HG02759 (cell line): ENCODE measurements at regions not wholly inside any gene's neighbourhood (a gene's known extent, or its start where the extent isn't known, plus 50 kb on each side); places are given as distances from the start of the nearest gene placed in this dataset.

Experiments
- ATAC-seq: cut with Tn5 transposase; IDR thresholded peaks from one replicate; pipeline ENCODE4 v1.9.1; 2021; ENCODE audit warnings: mild to moderate bottlenecking, moderate library complexity; ENCODE audit not compliant: unreplicated experiment

GRCh38 chr11:26076233-26076990, 255.5 kb upstream of the ANO3 start:
- ATAC-seq = no peak

GRCh38 chr11:26078231-26078821, 253.6 kb upstream of the ANO3 start:
- ATAC-seq = peak; percentile 66

GRCh38 chr11:26084313-26084712, 247.6 kb upstream of the ANO3 start:
- ATAC-seq = no peak

GRCh38 chr11:26086028-26086427, 245.9 kb upstream of the ANO3 start:
- ATAC-seq = no peak

- ATAC-seq = peak; percentile 95
Observed at GRCh38 chr11:26087120-26087935, 244.6 kb upstream of the ANO3 start.

- ATAC-seq = no peak
Observed at GRCh38 chr11:26088391-26088790, 243.5 kb upstream of the ANO3 start.

- ATAC-seq = no peak
Observed at GRCh38 chr11:26090651-26091050, 241.3 kb upstream of the ANO3 start.

- no peak for ATAC-seq
Observed at GRCh38 chr11:26093206-26093605, 238.7 kb upstream of the ANO3 start.

- no peak for ATAC-seq
Observed at GRCh38 chr11:26095340-26095739, 236.6 kb upstream of the ANO3 start.

- no peak for ATAC-seq
Observed at GRCh38 chr11:26096451-26096850, 235.5 kb upstream of the ANO3 start.

GRCh38 chr11:26102325-26102724, 229.6 kb upstream of the ANO3 start:
- ATAC-seq = no peak

GRCh38 chr11:26105762-26106423, 226.0 kb upstream of the ANO3 start:
- ATAC-seq = peak; percentile 49

- no peak for ATAC-seq
Observed at GRCh38 chr11:26106726-26107125, 225.2 kb upstream of the ANO3 start.

- no peak for ATAC-seq
Observed at GRCh38 chr11:26109658-26110368, 222.1 kb upstream of the ANO3 start.

- no peak for ATAC-seq
Observed at GRCh38 chr11:26112264-26112663, 219.7 kb upstream of the ANO3 start.

GRCh38 chr11:26121466-26121865, 210.5 kb upstream of the ANO3 start:
- ATAC-seq = no peak

GRCh38 chr11:26126741-26127140, 205.2 kb upstream of the ANO3 start:
- no peak for ATAC-seq

- ATAC-seq = no peak
Observed at GRCh38 chr11:26127336-26127735, 204.6 kb upstream of the ANO3 start.

- ATAC-seq = no peak
Observed at GRCh38 chr11:26131406-26131805, 200.5 kb upstream of the ANO3 start.

- no peak for ATAC-seq
Observed at GRCh38 chr11:26134053-26134452, 197.9 kb upstream of the ANO3 start.
